Left lobe of liver (tissue), 2 donors: ENCODE measurements at regions not wholly inside any gene's neighbourhood (a gene's known extent, or its start where the extent isn't known, plus 50 kb on each side); places are given as distances from the start of the nearest gene placed in this dataset.
"Not testable (repeated sequence)": the region's sequence is repeated elsewhere in the genome, so short reads cannot be mapped to it uniquely, and the experiment has no call there.

ENCODE experiments used
- ATAC-seq: fragments of 200-7000 bp; cut with Tn5 transposase; one replicate; pipeline ENCODE4 v1.9.1; 2020; ENCODE audit warnings: mild to moderate bottlenecking, moderate library complexity
- DNase-seq: peaks from one replicate; pipeline ENCODE4 v3.0.0-alpha.2; 2020; ENCODE audit warnings: low spot score
- donor health status: DM: no; HTN: no; CAD: no; lungs with moderate emphysema.
- donor health status: DM: no; HTN: yes; CAD: no.

- DNase-seq (no peak), ATAC-seq (no peak)
Measured at GRCh38 chr10:28137907-28138880, 139.3 kb upstream of the ODAD2 start.

GRCh38 chr10:28135258-28135657, 136.4 kb upstream of the ODAD2 start:
- ATAC-seq: no peak
- DNase-seq: no peak

- no peak for DNase-seq
- no peak for ATAC-seq
Measured at GRCh38 chr10:28130267-28130666, 131.4 kb upstream of the ODAD2 start.

GRCh38 chr10:28127881-28128280, 129.0 kb upstream of the ODAD2 start:
- DNase-seq (no peak), ATAC-seq (no peak)

GRCh38 chr10:28125701-28126100, 126.8 kb upstream of the ODAD2 start:
- ATAC-seq (no peak), DNase-seq (no peak)

GRCh38 chr10:28120795-28121194, 121.9 kb upstream of the ODAD2 start:
- ATAC-seq: peak; percentile 31
- DNase-seq: no peak

- peak; percentile 89 for ATAC-seq
- DNase-seq: peak; percentile 68
Measured at GRCh38 chr10:28120043-28120749, 121.3 kb upstream of the ODAD2 start.

GRCh38 chr10:28118985-28119628, 120.2 kb upstream of the ODAD2 start:
- DNase-seq: no peak
- ATAC-seq: no peak

GRCh38 chr10:28113202-28113601, 114.3 kb upstream of the ODAD2 start:
- DNase-seq (no peak), ATAC-seq (no peak)

- ATAC-seq (no peak), DNase-seq (no peak)
Measured at GRCh38 chr10:28111712-28112111, 112.8 kb upstream of the ODAD2 start.

- DNase-seq (peak; percentile 48), ATAC-seq (peak; percentile 53)
Measured at GRCh38 chr10:28105561-28105960, 106.7 kb upstream of the ODAD2 start.

- ATAC-seq: no peak
- DNase-seq: no peak
Measured at GRCh38 chr10:28097633-28098032, 98.8 kb upstream of the ODAD2 start.

- no peak for DNase-seq
- ATAC-seq: no peak
Measured at GRCh38 chr10:28095791-28096378, 97.0 kb upstream of the ODAD2 start.

- ATAC-seq (no peak), DNase-seq (no peak)
Measured at GRCh38 chr10:28094121-28094520, 95.2 kb upstream of the ODAD2 start.

GRCh38 chr10:28091913-28092312, 93.0 kb upstream of the ODAD2 start:
- no peak for DNase-seq
- ATAC-seq: no peak

- ATAC-seq (no peak), DNase-seq (no peak)
Measured at GRCh38 chr10:28090506-28090905, 91.6 kb upstream of the ODAD2 start.

GRCh38 chr10:28089467-28089866, 90.6 kb upstream of the ODAD2 start:
- ATAC-seq (no peak), DNase-seq (no peak)

- ATAC-seq (no peak), DNase-seq (no peak)
Measured at GRCh38 chr10:28087661-28088351, 88.9 kb upstream of the ODAD2 start.

- ATAC-seq, DNase-seq: not testable (repeated sequence)
Measured at GRCh38 chr10:28085760-28086159, 86.9 kb upstream of the ODAD2 start.

- ATAC-seq: no peak
- no peak for DNase-seq
Measured at GRCh38 chr10:28082885-28083284, 84.0 kb upstream of the ODAD2 start.

GRCh38 chr10:28082316-28082715, 83.4 kb upstream of the ODAD2 start:
- DNase-seq (no peak), ATAC-seq (no peak)
